Common myeloid progenitor, CD34-positive (primary cell): ENCODE measurements at regions not wholly inside any gene's neighbourhood (a gene's known extent, or its start where the extent isn't known, plus 50 kb on each side); places are given as distances from the start of the nearest gene placed in this dataset.

Experiments
- CTCF ChIA-PET: fragments of 350-600 bp; sonication (Branson Sonifier 250); formaldehyde crosslinking; loops from one replicate; lab custom pipeline; 2021; ENCODE audit warnings: antibody characterized with exemption; lab: Charles Lee
- POLR2A ChIA-PET: fragments of 350-600 bp; sonication (Branson Sonifier 250); formaldehyde crosslinking; loops from one replicate; lab custom pipeline; 2021; ENCODE audit warnings: antibody characterized with exemption; lab: Charles Lee
- DNase-seq, 3 donors: peaks; one replicate each; pipeline versions ENCODE4 v3.0.0 to v3.0.0-alpha.2; 2013
- H3K27ac ChIP-seq, 2 experiments: 1 replicate in 1 of 2; 2 replicates in 1 of 2; pipeline ENCODE4 v1.7.0; 2013; ENCODE audit warnings: inconsistent platforms in 2 of 2, low read length in 2 of 2, mild to moderate bottlenecking in 2 of 2, low read depth in 1 of 2, moderate library complexity in 1 of 2; ENCODE audit not compliant: severe bottlenecking in 2 of 2, insufficient read depth in 1 of 2, poor library complexity in 1 of 2
- H3K27me3 ChIP-seq, 5 experiments: replicated peaks in 2 of 5; 1 replicate in 3 of 5; 2 replicates in 2 of 5; pipeline versions ENCODE4 v1.6.1 to v1.7.0; 2013; ENCODE audit warnings: low read length in 4 of 5, mild to moderate bottlenecking in 2 of 5, moderate library complexity in 2 of 5, inconsistent platforms in 1 of 5; ENCODE audit not compliant: insufficient read depth in 5 of 5, control insufficient read depth in 4 of 5
- H3K36me3 ChIP-seq, 4 experiments: 1 replicate in 2 of 4; 2 replicates in 2 of 4; pipeline versions ENCODE4 v1.6.1 to v1.7.0; 2013; ENCODE audit warnings: low read length in 3 of 4, control low read depth in 1 of 4, mild to moderate bottlenecking in 1 of 4; ENCODE audit not compliant: control insufficient read depth in 4 of 4, insufficient read depth in 4 of 4
- H3K4me1 ChIP-seq, 4 experiments: 1 replicate in 3 of 4; 2 replicates in 1 of 4; pipeline versions ENCODE4 v1.6.1 to v1.7.1; 2013; ENCODE audit warnings: low read length in 3 of 4, mild to moderate bottlenecking in 3 of 4, control low read depth in 1 of 4, inconsistent platforms in 1 of 4, moderate library complexity in 1 of 4; ENCODE audit not compliant: control insufficient read depth in 4 of 4, insufficient read depth in 4 of 4; ENCODE audit errors: control extremely low read depth in 1 of 4
- H3K4me3 ChIP-seq, 7 experiments: 1 replicate in 4 of 7; 2 replicates in 3 of 7; pipeline versions ENCODE4 v1.5.1 to v1.7.0; 2013; ENCODE audit warnings: mild to moderate bottlenecking in 7 of 7, low read length in 6 of 7, moderate library complexity in 6 of 7, inconsistent platforms in 2 of 7, low read depth in 2 of 7, control low read depth in 1 of 7; ENCODE audit not compliant: insufficient read depth in 4 of 7, control insufficient read depth in 1 of 7; ENCODE audit errors: extremely low read depth in 1 of 7
- H3K9me3 ChIP-seq, 5 experiments: 1 replicate in 4 of 5; 2 replicates in 1 of 5; pipeline versions ENCODE4 v1.6.1 to v1.7.1; 2013; ENCODE audit warnings: low read length in 4 of 5, mild to moderate bottlenecking in 2 of 5, inconsistent platforms in 1 of 5, low read depth in 1 of 5, moderate library complexity in 1 of 5; ENCODE audit not compliant: control insufficient read depth in 4 of 5, insufficient read depth in 2 of 5; ENCODE audit errors: control extremely low read depth in 1 of 5
- WGBS: methylation state at CpG from one replicate; pipeline ENCODE4 v1.1.5; 2013; ENCODE audit not compliant: insufficient coverage; 5-methylcytosine and 5-hydroxymethylcytosine counted together

DNA sequence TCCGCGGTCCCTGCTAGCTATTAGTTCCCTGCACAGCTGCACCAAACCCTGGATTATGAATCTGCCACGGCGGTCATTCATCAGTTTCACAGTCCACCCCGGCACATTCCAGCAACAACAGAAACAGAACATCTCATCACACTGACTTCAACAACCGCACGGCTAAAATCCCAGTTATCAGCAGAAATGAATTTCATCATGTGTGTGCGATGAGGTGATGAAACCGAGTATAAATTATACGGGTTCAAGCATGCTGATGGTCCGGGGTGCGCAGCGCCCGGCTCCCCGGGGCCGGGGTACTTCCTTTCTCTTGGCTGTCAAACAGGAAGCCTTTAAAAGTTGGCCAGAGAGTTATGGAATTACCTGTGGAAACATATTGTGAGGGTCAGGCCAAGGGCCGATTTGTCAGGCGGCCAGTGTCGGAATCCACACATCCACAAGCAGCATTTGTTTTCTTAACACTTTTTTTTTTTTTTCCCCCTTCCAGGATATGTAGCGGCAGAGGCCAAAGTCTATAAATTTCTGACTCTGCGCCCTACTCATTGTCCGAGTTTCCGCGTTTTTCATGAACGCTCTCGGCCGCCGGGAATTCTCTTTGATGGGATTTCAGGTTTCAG lies 420.9 kb upstream of the MGMT start:
- peaks cover 11 to 28% (median 21%) of the 10 kb centered on the region in 4 experiments for H3K4me1 ChIP-seq
- H3K27ac ChIP-seq = no peak overlapping the region
- H3K4me3 ChIP-seq = no peak overlapping the region
- H3K9me3 ChIP-seq = no peaks in the 10 kb centered on the region
- ChIA-PET CTCF (no interaction called here), POLR2A (no interaction called here)
- DNase-seq = no peak
- peaks cover 0 to 4% (median 0%) of the 10 kb centered on the region in 5 experiments for H3K27me3 ChIP-seq
- H3K36me3 ChIP-seq = no peaks in the 10 kb centered on the region
- 95% methylated on average over 23 of the region's 28 CpGs for WGBS

DNA sequence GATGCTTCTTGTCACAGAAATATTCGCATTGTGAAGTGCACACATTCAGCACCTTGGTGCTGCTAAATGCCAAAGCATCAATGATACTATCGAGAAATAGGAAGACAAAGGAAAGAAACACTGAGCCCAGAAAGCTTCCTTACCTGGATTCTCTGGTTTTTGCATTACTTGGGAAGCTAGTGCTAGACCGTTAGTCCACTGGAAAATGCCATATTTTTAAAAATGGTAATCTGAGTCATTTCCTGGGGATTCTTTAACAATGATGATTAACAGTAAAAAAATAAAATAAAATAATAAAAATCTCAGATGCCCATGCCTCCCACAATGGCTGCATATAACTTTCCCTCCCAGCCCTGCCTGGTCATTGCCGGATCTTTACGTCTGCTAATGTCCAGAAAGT lies 420.1 kb upstream of the MGMT start:
- Histone ChIP-seq H3K4me3 (no peak overlapping the region), H3K36me3 (no peaks in the 10 kb centered on the region), H3K9me3 (no peaks in the 10 kb centered on the region), H3K27me3 (peaks cover 0 to 4% (median 0%) of the 10 kb centered on the region in 5 experiments), H3K27ac (no peak overlapping the region), H3K4me1 (peaks cover 9 to 21% (median 18%) of the 10 kb centered on the region in 4 experiments)
- ChIA-PET POLR2A (no interaction called here), CTCF (no interaction called here)
- no peak for DNase-seq
- WGBS = 85% methylated on average over 5 of the region's 5 CpGs

DNA sequence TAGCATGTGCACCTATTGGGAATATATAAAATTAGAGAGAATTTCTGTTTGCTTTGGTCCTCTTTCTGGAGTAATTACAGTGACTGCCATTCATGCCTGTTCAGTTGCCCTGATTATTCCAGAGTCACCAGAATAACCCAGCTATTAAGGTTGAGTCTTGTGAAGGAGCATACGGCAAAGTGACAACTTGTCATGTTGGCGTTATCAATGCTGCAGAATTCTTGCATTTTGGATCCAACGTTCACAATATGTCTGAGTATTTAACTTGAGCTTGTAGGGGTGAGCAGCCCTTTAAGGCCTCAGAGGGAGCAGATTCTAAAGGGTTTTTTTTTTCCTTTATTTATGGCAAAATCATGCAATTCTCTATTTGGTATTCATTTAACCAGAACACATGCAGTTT lies 419.4 kb upstream of the MGMT start:
- POLR2A ChIA-PET = no interaction called here
- peaks cover 9 to 15% (median 11%) of the 10 kb centered on the region in 4 experiments for H3K4me1 ChIP-seq

DNA sequence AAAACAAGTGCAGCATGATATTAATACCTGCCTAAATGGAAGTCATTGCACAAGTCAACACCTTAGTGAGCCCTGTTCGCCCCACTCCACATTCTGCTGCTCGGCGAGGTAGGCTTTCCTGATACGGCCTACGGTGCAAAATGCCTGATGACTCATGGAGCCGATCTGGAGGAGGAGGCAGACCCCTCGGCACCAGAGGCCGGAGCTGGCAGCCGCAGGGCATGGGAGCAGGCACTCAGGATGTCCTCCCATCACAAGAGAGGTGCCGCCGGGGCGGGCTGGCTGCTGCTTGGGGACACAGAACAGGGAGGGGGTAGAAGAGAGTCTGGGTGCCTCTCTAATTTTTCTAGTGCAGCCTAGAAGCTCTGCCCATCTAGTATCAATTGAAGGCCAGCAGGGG lies 418.5 kb upstream of the MGMT start:
- WGBS = 94% methylated on average over 12 of the region's 12 CpGs
- ChIA-PET POLR2A (no interaction called here), CTCF (interaction anchor here (1.3 kb wide), 1 partner anchor 922 kb away, joined by 4 read pairs; no protein-coding TSS in a partner anchor)
- Histone ChIP-seq H3K27me3 (peaks cover 0 to 4% (median 0%) of the 10 kb centered on the region in 5 experiments), H3K27ac (no peak overlapping the region), H3K9me3 (no peaks in the 10 kb centered on the region), H3K36me3 (no peaks in the 10 kb centered on the region), H3K4me3 (no peak overlapping the region), H3K4me1 (peaks cover 2 to 6% (median 3%) of the 10 kb centered on the region in 4 experiments)
- DNase-seq = no peak

More for the DNA sequence above, 419.4 kb upstream of the MGMT start:
- no peak overlapping the region for H3K4me3 ChIP-seq
- H3K27me3 ChIP-seq = peaks cover 0 to 4% (median 0%) of the 10 kb centered on the region in 5 experiments
- H3K9me3 ChIP-seq = no peaks in the 10 kb centered on the region
- no peak for DNase-seq
- H3K27ac ChIP-seq = no peak overlapping the region
- CTCF ChIA-PET = interaction anchor here (1.3 kb wide), 1 partner anchor 923 kb away, joined by 4 read pairs; no protein-coding TSS in a partner anchor
- H3K36me3 ChIP-seq = no peaks in the 10 kb centered on the region
- 100% methylated on average over 3 of the region's 3 CpGs for WGBS

DNA sequence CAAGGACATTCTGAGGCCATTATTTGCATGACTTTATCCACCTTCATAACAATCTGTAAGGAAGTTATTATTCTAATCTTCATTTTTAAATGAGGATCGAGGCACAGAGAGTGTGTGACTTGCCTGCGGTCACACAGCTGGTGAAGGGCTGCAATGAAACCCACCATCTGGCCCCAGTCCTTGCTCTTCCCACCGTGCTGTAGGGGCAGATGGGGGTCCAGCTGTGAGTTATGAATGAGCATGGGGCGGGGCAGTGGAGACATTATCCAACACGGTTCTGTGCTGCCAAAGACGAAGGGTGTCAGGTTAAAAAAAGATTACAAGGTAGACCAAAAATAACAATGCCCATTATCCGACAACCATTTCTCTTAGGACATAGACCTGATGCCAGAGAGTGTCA lies 417.5 kb upstream of the MGMT start:
- Histone ChIP-seq H3K9me3 (no peaks in the 10 kb centered on the region), H3K27ac (no peak overlapping the region), H3K4me3 (no peak overlapping the region), H3K36me3 (no peaks in the 10 kb centered on the region), H3K4me1 (no peaks in the 10 kb centered on the region), H3K27me3 (peaks cover 0 to 4% (median 0%) of the 10 kb centered on the region in 5 experiments)
- no peak for DNase-seq
- POLR2A ChIA-PET = no interaction called here
- CTCF ChIA-PET = no interaction called here
- WGBS = 94% methylated on average over 3 of the region's 7 CpGs

DNA sequence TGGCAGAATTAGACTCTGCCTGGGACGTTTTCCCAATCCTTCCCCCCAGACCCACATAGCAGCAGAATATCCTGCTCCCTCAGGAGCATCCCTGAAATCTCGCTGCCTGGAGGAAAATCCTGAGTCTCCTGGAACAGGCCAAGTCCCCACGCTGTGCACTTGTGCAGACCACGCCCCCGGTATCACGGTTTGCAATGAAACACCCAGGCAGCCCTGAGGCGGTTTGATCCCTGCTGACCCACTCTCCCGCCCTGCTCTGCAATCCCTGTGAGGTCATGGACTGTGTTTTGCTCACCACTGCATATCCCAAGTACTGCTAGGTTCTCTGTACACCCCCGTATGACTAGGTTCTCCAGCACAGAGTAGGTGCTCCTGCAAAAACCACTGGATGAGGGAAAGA lies 411.8 kb upstream of the MGMT start:
- Histone ChIP-seq H3K4me1 (peaks cover 2 to 29% (median 25%) of the 10 kb centered on the region in 4 experiments), H3K4me3 (no peak overlapping the region), H3K36me3 (no peaks in the 10 kb centered on the region), H3K27ac (no peak overlapping the region), H3K9me3 (no peaks in the 10 kb centered on the region), H3K27me3 (peaks cover 0 to 1% (median 0%) of the 10 kb centered on the region in 5 experiments)
- DNase-seq = no peak
- POLR2A ChIA-PET = no interaction called here
- WGBS = 100% methylated on average over 9 of the region's 9 CpGs
- CTCF ChIA-PET = interaction anchor here (3.7 kb wide), 1 partner anchor 21 kb away, joined by 14 read pairs; no protein-coding TSS in a partner anchor

DNA sequence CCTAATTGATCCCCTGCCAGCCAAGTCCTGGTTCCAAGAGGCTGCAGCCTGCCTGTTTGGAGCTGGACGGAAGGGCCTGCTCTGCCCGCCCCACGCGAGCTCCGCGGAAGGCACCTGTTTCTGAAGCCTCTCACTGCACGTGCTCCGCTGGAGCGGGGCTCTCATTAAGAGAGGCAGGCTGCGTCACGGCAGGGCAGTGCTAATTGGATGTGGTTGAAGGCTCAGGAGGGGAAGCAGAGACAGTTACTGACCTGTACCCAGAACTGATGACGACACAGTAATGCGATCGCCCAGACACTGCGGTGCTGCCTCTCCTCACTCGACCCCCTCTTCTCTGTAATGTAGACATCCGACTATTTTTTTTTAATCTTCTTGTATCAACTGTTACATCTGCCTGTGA lies 411.1 kb upstream of the MGMT start:
- WGBS = 97% methylated on average over 9 of the region's 17 CpGs
- Histone ChIP-seq H3K27me3 (peaks cover 0 to under 1% (median 0%) of the 10 kb centered on the region in 5 experiments), H3K4me3 (no peak overlapping the region), H3K9me3 (no peaks in the 10 kb centered on the region), H3K36me3 (no peaks in the 10 kb centered on the region), H3K27ac (no peak overlapping the region), H3K4me1 (peaks cover 2 to 29% (median 25%) of the 10 kb centered on the region in 4 experiments)
- no peak for DNase-seq
- POLR2A ChIA-PET = no interaction called here
- CTCF ChIA-PET = interaction anchor here (3.7 kb wide), 1 partner anchor 21 kb away, joined by 14 read pairs; no protein-coding TSS in a partner anchor
